LNCAP (cell line): ENCODE measurements at regions not wholly inside any gene's neighbourhood (a gene's known extent, or its start where the extent isn't known, plus 50 kb on each side); places are given as distances from the start of the nearest gene placed in this dataset.

Source experiments
- TF ChIP-seq, protein P1 (sequence below): fragments of 450-650 bp; IDR thresholded peaks from 2 replicates; pipeline ENCODE4 v1.5.1; 2017; ENCODE audit warnings: mild to moderate bottlenecking

DNA sequence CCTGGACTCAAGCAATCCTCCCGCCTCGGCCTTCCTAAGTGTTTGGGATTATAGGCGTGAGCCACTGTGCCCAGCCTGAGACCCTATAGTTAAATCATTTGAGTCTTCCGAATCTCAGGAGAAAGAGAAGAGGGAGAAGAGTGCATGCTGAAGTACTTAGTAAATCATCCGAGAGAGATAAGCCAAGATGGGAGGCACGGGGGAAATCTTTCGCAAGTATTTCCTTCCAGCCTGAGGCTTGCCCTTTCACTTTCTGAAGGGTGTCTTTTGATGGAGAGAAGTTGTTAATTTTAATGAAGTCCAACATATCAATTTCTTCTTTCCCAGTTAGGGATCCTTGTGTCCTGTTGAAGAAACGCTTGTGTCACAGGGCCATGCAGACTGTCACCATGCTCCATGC is 97.1 kb upstream of the SLC6A6 start:
- TF ChIP-seq, protein P1, sequence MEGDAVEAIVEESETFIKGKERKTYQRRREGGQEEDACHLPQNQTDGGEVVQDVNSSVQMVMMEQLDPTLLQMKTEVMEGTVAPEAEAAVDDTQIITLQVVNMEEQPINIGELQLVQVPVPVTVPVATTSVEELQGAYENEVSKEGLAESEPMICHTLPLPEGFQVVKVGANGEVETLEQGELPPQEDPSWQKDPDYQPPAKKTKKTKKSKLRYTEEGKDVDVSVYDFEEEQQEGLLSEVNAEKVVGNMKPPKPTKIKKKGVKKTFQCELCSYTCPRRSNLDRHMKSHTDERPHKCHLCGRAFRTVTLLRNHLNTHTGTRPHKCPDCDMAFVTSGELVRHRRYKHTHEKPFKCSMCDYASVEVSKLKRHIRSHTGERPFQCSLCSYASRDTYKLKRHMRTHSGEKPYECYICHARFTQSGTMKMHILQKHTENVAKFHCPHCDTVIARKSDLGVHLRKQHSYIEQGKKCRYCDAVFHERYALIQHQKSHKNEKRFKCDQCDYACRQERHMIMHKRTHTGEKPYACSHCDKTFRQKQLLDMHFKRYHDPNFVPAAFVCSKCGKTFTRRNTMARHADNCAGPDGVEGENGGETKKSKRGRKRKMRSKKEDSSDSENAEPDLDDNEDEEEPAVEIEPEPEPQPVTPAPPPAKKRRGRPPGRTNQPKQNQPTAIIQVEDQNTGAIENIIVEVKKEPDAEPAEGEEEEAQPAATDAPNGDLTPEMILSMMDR: no peak

DNA sequence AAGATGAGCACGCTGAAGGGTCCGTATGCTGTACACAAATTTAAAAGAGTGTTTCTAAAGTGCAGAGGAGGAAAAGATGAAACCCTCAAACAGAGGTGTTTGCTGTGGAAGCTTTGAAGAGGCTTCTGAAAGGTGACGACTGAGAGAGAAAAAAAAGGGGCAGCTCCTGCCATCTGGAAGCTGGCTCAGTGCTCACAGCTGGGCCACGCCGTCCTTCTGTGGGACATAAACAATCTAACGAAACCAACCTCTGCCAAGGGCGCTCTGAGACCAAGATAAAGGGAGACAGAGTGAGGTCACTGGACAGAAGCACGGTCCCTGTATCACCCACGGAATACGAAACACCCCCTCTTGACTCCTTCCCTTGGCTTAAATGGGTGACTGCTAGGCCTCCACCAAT is 96.3 kb upstream of the SLC6A6 start:
- TF ChIP-seq, protein P1: no peak

DNA sequence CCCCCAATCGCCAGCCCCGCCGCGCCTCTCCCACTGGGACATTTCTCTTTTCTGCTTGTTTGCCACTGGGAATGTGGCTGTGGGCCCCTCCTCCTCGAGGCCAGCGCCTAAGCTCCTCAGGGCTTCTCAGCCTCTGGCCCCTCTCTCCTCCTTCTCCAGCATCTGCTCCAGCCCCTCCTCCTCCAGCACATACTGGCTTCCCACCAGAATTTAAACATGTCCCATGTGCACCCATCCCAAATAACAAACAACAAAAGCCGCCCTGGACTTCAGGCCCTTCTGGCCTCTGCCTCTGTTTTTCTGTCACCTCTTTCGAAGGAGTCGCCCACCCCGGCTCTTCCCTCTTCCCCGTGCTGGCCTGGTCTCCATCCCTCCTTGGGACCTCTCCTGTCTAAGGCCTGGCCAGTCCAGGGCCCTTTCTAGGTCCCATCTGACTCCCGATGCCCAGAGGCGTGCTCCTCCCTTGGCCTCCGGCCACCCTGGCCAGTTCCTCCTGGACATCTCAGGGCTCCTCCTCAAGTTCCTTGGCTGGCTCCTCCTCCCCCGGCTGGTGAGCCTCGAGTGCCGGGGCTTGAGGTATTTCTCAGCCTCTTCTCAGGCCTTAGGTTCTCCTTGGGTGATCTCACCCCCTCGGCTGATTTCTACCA is 94.6 kb upstream of the SLC6A6 start:
- TF ChIP-seq, protein P1: no peak

DNA sequence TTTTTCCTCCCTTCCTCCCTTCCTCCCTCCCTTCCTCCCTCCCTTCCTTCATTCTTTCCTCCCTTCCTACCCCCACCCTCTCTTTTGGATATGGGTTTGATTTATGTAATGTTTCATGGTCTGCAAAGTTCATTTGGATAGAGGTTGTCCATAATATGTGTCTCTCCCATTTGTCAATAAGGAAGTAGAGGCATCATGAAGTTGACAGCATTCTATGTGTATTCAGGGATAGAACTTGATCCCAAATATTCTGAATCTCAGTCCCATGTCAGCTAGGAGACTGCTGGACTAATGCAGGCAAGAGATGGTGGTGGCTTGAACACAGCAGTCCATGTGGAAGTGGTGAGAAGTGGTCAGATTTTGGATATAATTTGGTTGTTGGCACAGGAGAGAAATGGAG is 90.7 kb upstream of the SLC6A6 start:
- TF ChIP-seq, protein P1: no peak

DNA sequence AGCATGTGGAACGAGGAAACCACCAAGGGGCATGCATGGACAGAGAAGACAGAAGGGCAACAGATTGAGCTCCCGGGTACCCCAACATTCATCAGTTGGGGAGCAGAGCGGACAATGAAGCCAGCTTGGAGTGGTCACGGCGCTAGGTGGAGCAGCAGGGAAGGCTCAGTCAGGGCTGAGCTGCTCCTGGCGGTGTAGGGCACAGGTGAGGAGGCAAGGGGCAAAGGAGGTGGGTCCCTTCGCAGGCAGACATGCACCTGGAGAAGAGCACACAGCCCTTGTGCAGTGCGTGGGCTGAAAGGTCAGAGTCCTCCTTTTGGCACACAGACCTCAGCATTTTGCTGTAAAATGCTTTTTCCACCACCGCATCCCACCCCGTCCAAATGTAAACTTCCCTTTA is 90.0 kb upstream of the SLC6A6 start:
- TF ChIP-seq, protein P1: no peak

DNA sequence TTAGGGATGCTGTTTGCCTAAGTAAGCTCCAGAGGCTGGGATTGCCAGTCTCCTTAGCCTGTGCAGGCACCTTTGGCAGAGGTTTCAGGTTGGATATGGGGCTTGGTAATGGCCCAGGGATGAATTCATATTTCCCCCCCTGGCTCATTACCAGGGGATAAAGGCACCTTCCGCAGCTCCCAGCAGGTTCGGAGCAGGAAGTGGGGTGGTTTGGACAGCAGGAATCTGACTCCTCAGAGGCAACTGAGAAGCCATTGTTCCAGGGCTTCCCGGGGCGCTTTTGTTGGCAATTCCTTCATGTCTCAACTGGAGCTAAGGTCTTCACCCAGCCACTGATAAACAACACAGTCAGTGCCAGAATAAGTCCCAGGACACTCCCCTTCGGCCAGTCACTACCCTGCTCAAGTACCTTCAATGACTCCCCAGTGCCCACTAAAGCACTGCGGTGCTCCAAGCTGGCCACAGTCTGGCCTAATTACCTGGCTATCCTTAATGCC is 85.3 kb upstream of the SLC6A6 start:
- TF ChIP-seq, protein P1: no peak

DNA sequence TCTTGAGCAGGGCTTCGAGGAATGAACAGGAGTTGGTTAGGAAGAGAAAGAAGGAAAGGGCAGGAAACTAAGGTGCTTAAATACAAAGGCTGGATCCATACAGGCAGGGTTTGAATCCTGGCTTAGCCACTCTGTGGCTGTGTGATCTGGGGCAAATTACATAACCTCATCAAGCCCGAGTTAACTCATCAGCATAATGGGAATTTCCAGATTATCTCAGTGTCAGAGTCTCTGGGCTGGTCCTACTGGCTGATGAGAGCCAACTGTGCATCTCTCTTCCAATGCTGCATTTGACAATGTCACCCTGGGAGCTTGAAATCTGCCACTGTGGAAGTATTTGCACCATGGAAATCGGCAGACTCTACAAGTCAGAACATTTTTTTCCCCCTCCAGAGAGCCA is 83.8 kb upstream of the SLC6A6 start:
- TF ChIP-seq, protein P1: no peak
